Right ventricle myocardium superior (tissue), 1 donor: ENCODE measurements at regions not wholly inside any gene's neighbourhood (a gene's known extent, or its start where the extent isn't known, plus 50 kb on each side); places are given as distances from the start of the nearest gene placed in this dataset.
"Not testable (repeated sequence)": the region's sequence is repeated elsewhere in the genome, so short reads cannot be mapped to it uniquely, and the experiment has no call there.

Source experiments
- ATAC-seq: fragments of 200-7000 bp; cut with Tn5 transposase; one replicate; pipeline ENCODE4 v1.9.1; 2020; ENCODE audit warnings: mild to moderate bottlenecking; ENCODE audit not compliant: poor library complexity
- DNase-seq: peaks from one replicate; pipeline ENCODE4 v3.0.0-alpha.2; 2020
- intact Hi-C: fragments of 100-400 bp; cut with DNase I; formaldehyde crosslinking; loops from one replicate; pipeline ENCODE4 v1.11.2; 2022
- donor health status: DM: no; HTN: yes; CAD: no; lungs with severe emphysema.

- intact Hi-C loops, DNase-seq, ATAC-seq: not testable (repeated sequence)
These were observed 71.5 kb upstream of the TNK2 start for GRCh38 chr3:195979877-195980276.

DNA sequence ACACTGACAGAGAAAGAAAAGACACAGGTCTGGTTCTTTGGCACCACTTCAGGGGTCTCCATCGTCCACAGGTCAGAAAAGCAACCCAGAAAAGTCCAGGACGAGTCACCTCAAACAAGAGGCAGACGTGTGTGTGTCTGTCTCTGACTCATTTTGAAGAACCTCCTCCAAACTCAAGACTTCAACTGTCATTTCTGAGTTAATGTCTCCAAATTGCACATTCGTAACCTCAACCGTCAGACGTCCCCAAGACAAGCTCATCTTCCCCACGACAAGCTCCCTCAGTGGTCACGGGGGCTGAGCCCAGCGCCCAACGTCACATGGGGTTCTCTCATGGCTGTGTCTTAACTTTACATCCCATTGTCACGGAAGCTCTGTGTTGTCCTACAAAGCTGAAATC, 70.2 kb upstream of the TNK2 start:
- intact Hi-C loops, DNase-seq, ATAC-seq: not testable (repeated sequence)

DNA sequence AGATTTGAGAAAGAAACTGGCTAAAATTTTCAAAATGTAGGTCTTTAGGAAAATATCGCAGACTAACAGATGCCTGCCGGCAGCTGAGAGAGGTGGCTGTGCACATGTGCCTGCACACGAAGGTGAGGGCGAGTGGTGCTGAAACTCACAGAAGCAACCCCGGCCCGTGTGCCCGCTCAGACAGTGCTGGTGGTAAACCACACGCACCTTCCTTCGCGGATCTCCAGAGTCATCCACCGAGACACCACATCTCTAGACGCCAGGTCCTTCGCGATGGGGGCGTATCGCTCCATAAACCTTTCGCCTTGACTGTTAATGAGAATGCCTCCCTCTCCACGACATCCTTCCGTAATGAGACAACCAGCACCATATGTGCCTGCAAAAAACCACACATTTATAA, 68.5 kb upstream of the TNK2 start:
- DNase-seq, ATAC-seq, intact Hi-C loops: not testable (repeated sequence)

DNA sequence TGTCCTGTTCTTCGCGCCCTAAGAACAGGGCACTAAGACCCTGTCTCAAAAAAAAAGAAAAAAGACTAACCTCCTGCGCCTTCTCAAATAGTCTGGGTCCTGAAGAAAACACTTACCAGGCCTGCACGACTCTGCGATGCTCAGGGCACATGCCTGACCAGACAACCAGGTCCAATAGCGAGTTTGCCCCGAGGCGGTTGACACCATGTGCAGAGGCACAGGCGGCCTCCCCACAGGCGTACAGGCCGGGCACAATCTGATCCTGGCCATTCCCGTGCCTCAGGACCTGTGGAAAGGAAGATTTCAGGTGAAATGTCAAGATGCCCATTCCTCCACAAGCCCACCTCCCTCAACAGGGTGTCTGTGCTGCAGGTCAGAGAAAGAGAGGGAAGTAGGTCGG, 65.9 kb upstream of the TNK2 start:
- DNase-seq, intact Hi-C loops, ATAC-seq: not testable (repeated sequence)

DNA sequence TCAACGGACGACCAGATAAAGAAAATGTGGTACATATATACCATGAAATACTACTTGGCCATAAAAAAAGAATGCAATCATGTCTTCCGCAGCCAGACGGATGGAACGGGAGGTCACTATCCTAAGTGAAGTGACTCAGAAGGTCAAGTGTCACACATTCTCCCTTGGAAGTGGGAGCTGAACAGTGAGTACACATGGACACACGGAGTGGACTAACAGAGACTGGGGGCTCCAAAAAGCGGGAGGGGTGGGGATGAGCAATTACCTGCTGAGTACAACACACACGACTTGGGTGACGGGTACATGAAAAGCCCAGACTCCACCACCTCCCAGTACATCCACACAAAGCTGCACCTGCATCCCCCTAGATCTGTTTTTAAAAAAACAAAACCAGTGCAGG, 62.5 kb upstream of the TNK2 start:
- intact Hi-C loops, ATAC-seq, DNase-seq: not testable (repeated sequence)

GRCh38 chr3:195969838-195970776, 61.8 kb upstream of the TNK2 start:
- DNase-seq: peak; percentile 42
- intact Hi-C loops, ATAC-seq: not testable (repeated sequence)

DNA sequence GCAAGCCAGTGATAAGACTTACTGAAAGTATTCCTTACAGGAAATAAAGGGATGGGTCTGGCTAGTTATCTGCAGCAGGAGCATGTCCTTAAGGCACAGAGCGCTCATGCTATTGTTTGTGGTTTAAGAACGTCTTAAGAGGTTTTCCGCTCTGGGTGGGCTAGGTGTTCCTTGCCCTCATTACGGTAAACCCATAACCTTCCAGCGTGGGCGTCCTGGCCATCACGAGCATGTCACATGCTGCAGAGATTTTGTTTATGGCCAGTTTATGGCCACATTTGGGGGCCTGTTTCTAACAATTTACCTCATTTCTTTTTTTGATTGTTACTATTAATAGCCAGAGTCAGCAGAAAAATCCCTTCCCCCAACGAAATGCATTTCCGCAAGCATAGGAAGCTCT, 61.0 kb upstream of the TNK2 start:
- ATAC-seq, DNase-seq, intact Hi-C loops: not testable (repeated sequence)

- DNase-seq, intact Hi-C loops: not testable (repeated sequence)
These were observed 59.8 kb upstream of the TNK2 start for GRCh38 chr3:195968104-195968503.

GRCh38 chr3:195967387-195967720, 59.0 kb upstream of the TNK2 start:
- intact Hi-C loops, DNase-seq, ATAC-seq: not testable (repeated sequence)

More at GRCh38 chr3:195968104-195968503, 59.8 kb upstream of the TNK2 start:
- peak; percentile 9 for ATAC-seq

DNA sequence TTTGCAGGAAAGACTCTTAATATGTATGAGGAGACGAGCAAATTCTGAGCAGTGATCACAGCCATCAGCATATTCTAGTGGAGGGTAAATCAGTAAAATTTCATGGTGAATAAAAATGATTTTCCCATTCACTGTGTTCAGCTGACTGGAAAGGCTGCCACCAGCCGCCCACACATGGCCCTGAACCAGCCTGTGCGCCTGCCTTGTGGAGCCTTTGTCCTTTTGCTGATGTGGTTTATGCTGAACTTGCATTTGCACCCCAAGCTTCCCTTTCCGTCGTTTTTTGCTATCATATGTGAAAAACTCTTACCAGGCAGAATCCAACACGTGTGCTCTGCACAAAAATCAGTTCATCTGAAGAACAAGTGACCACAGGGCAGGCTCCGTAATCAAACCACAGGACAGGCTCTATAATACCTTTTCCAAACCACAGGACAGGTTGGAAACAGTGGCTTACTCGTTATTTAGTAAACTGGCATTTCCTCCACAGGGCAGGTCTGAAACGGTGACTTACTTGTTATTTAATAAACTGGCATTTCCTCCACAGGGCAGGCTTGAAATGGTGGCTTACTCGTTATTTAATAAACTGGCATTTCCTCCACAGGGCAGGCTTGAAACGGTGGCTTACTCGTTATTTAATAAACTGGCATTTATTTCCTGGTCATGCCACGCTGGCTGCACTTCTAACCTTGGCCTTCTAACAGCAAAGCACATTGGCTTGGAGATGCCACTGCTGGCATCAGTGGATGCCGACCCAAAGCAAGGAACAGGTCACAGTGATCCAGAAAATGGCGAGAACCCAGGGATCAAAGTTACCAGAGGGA, 58.4 kb upstream of the TNK2 start:
- ATAC-seq: peak; percentile 34
- DNase-seq, intact Hi-C loops: not testable (repeated sequence)

DNA sequence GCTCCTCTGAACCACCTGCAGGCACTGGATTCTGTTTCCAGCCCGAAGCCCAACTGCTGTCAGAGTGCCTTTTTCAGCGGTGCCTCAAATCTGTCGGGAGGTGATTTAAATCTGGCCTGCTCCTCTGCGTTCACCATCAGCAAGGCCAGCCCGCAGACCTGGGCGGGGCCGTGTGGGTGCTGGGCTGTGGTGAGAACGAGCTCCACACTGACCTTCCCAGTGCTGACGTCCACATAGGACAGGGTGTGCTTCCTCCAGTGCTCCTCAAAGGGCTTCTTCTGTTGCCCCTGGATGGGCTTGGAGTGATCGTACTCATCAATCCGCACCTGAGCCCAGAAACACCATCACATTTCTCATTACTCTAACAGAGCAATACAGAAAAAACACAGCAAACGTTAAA, 56.9 kb upstream of the TNK2 start:
- intact Hi-C loops, ATAC-seq, DNase-seq: not testable (repeated sequence)

DNA sequence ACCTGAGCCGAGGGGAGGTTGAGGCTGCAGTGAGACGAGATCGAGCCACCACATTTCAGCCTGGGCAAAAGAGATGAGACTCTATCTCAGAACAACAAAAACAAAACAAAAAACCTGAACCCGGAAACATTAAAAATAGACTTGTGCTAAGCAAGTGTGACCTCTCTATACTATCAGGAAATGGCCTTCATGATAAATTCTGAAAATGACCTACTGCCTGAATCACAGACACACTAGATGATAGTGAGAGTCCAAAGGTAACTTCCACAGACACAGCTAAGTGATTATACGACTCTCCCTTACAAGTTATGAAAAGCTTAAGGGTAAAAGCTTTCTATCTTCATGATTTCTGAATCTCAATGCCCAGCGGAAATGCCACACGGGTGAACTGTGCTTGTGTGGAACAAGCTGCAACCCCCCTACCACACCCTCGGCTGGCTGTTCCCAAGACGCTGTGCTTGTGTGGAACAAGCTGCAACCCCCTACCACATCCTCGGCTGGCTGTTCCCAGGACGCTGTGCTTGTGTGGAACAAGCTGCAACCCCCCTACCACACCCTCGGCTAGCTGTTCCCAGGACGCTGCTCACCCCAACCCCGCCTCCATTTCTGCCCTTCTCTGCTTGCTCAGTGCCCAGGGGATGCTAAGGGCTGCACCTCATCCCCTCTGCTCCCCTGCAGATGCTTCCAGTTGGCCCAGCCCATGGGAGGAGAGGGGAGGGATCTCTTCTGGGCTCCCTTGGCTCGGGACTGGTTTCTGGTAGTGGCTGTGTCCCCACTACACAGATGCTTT, 56.2 kb upstream of the TNK2 start:
- intact Hi-C loops, ATAC-seq, DNase-seq: not testable (repeated sequence)

DNA sequence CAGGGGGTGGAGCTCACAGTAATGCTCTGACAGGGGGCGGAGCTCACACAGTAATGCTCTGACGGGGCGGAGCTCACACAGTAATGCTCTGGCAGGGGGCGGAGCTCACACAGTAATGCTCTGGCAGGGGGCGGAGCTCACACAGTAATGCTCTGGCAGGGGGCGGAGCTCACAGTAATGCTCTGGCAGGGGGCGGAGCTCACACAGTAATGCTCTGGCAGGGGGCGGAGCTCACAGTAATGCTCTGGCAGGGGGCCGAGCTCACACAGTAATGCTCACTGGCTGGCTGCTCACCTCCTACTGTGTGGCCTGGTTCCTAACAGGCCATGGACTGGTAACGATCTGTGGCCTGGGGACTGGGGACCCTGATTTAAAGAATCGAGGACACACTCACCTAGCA, 53.9 kb upstream of the TNK2 start:
- ATAC-seq, intact Hi-C loops, DNase-seq: not testable (repeated sequence)

DNA sequence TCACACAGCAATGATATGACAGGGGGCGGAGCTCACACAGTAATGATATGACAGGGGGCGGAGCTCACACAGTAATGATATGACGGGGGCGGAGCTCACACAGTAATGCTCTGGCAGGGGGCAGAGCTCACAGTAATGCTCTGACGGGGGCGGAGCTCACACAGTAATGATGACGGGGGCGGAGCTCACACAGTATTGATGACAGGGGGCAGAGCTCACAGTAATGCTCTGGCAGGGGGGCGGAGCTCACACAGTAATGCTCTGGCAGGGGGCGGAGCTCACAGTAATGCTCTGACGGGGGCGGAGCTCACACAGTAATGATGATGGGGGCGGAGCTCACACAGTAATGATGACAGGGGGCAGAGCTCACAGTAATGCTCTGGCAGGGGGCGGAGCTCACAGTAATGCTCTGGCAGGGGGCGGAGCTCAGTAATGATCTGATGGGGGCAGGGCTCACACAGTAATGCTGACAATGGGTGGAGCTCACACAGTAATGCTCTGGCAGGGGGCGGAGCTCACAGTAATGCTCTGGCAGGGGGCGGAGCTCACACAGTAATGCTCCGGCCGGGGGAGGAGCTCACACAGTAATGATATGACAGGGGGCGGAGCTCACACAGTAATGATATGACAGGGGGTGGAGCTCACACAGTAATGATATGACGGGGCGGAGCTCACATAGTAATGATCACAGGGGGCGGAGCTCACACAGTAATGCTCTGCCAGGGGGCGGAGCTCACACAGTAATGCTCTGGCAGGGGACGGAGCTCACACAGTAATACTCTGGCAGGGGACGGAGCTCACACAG, 52.8 kb upstream of the TNK2 start:
- DNase-seq, intact Hi-C loops, ATAC-seq: not testable (repeated sequence)

GRCh38 chr3:195960164-195960563, 51.8 kb upstream of the TNK2 start:
- intact Hi-C loops, DNase-seq: not testable (repeated sequence)
- peak; percentile 19 for ATAC-seq

DNA sequence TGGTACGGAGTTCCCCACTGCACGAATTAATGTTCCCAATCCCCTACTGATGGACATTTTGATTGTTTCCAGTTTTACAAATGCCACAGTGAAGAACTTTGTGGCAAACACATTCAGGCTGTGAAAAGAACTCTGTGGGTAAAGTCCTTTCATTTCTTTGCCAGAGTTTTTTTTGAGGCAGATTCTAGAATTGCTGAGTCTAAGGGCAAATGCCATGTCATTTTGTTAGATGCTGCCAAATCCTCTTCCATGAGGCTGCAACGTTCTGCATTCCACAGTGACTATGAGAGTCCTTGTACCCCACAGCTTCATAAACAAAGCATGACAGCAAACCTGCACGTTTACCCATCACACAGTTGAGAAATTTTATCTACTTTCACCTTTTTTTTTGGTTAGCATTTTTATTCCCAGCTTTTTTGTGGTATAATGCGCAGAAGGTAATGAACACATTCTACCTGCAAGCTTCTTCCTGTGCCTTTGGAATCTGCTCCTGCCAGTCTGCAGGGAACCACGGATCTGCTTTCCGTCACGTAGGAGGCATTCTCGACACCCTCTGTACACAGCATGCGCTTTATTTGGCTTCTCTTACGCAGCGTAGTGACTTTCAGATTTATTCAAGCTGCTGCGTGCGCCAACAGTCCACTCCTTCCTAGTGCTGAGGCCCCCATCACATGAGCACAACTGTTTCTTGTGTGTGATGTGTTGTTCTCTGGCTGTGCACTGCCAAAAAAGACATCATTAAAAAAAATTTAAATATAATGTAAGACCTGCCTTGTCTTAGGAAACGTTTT, 51.2 kb upstream of the TNK2 start:
- intact Hi-C loops, DNase-seq: not testable (repeated sequence)
- ATAC-seq: peak; percentile 74

- ATAC-seq, intact Hi-C loops, DNase-seq: not testable (repeated sequence)
These were observed 50.4 kb upstream of the TNK2 start for GRCh38 chr3:195958736-195959135.
